GM23338 (cell line): ENCODE measurements at regions not wholly inside any gene's neighbourhood (a gene's known extent, or its start where the extent isn't known, plus 50 kb on each side); places are given as distances from the start of the nearest gene placed in this dataset.

Source experiments
- ATAC-seq: fragments of 200-7000 bp; cut with Tn5 transposase; 3 replicates; pipeline ENCODE4 v1.9.1; 2020
- DNase-seq: peaks from one replicate; pipeline ENCODE4 v3.0.0-alpha.2; 2015; ENCODE audit warnings: low spot score
- H2AFZ ChIP-seq: fragments of 200-600 bp; sonication (generic); 2 replicates; pipeline ENCODE4 v1.8.0; 2016; ENCODE audit warnings: antibody characterized with exemption, mild to moderate bottlenecking, moderate library complexity
- H3F3A ChIP-seq: fragments of 200-600 bp; sonication (generic); replicated peaks from 2 replicates; pipeline ENCODE4 v1.8.0; 2017; ENCODE audit warnings: antibody characterized with exemption, mixed run types, low read depth
- H3K27ac ChIP-seq: fragments of 200-600 bp; sonication (generic); 2 replicates; pipeline ENCODE4 v1.6.1; 2016; ENCODE audit warnings: low read depth
- H3K27me3 ChIP-seq: fragments of 200-600 bp; sonication (generic); 2 replicates; pipeline ENCODE4 v1.8.0; 2016; ENCODE audit warnings: mild to moderate bottlenecking, mixed run types, moderate library complexity; ENCODE audit not compliant: insufficient read depth
- H3K36me3 ChIP-seq: fragments of 200-600 bp; sonication (generic); 2 replicates; pipeline ENCODE4 v1.8.0; 2016; ENCODE audit warnings: mild to moderate bottlenecking; ENCODE audit not compliant: insufficient read depth
- H3K4me1 ChIP-seq: fragments of 200-600 bp; sonication (generic); 2 replicates; pipeline ENCODE4 v1.8.0; 2016; ENCODE audit warnings: mild to moderate bottlenecking, moderate library complexity; ENCODE audit not compliant: insufficient read depth
- H3K4me2 ChIP-seq: fragments of 200-600 bp; sonication (generic); 2 replicates; pipeline ENCODE4 v1.7.1; 2017; ENCODE audit warnings: mixed run types
- H3K4me3 ChIP-seq: fragments of 200-600 bp; sonication (generic); 2 replicates; pipeline ENCODE4 v1.6.1; 2016; ENCODE audit warnings: mixed run types
- H3K79me2 ChIP-seq: fragments of 200-600 bp; sonication (generic); replicated peaks from 2 replicates; pipeline ENCODE4 v1.8.0; 2017; ENCODE audit warnings: mild to moderate bottlenecking; ENCODE audit not compliant: insufficient read depth
- H3K9me2 ChIP-seq: fragments of 200-600 bp; sonication (generic); 2 replicates; pipeline ENCODE4 v1.8.0; 2017; ENCODE audit not compliant: insufficient read depth
- H4K20me1 ChIP-seq: fragments of 200-600 bp; sonication (generic); replicated peaks from 2 replicates; pipeline ENCODE4 v1.8.0; 2017; ENCODE audit warnings: mild to moderate bottlenecking; ENCODE audit not compliant: insufficient read depth
- H3K27ac Mint-ChIP-seq: 2 replicates; pipeline ENCODE4 v1.8.0; 2020; ENCODE audit warnings: inconsistent platforms, mild to moderate bottlenecking, moderate library complexity, mixed read lengths
- H3K27me3 Mint-ChIP-seq: 3 replicates; pipeline ENCODE4 v1.8.0; 2022; ENCODE audit warnings: low read depth, mild to moderate bottlenecking, moderate library complexity, mixed read lengths, inconsistent platforms; ENCODE audit not compliant: insufficient read depth, poor library complexity
- H3K36me3 Mint-ChIP-seq: 3 replicates; pipeline ENCODE4 v1.8.0; 2021; ENCODE audit warnings: low read depth, mild to moderate bottlenecking, inconsistent platforms, moderate library complexity, mixed read lengths
- H3K4me1 Mint-ChIP-seq: 3 replicates; pipeline ENCODE4 v1.8.0; 2020; ENCODE audit warnings: mild to moderate bottlenecking, inconsistent platforms, mixed read lengths
- H3K4me3 Mint-ChIP-seq: 3 replicates; pipeline ENCODE4 v1.8.0; 2021; ENCODE audit warnings: moderate library complexity, mild to moderate bottlenecking, inconsistent platforms, mixed read lengths
- H3K9me3 Mint-ChIP-seq: 3 replicates; pipeline ENCODE4 v1.8.0; 2020; ENCODE audit warnings: moderate library complexity, mild to moderate bottlenecking, inconsistent platforms, mixed read lengths
- CREB1 ChIP-seq: fragments of 250-450 bp; sonication (Bioruptor Pico); IDR thresholded peaks from 2 replicates; pipeline ENCODE4 v1.5.0; 2020; ENCODE audit warnings: low read depth, mild to moderate bottlenecking, moderate library complexity
- EZH2 ChIP-seq: fragments of 200-600 bp; sonication (generic); IDR thresholded peaks from one replicate; pipeline ENCODE4 v1.8.0; 2017; ENCODE audit warnings: antibody characterized with exemption, mild to moderate bottlenecking, low read depth; ENCODE audit not compliant: unreplicated experiment
- EZH2phosphoT487 ChIP-seq: fragments of 200-600 bp; sonication (generic); IDR thresholded peaks from one replicate; pipeline ENCODE4 v1.8.1; 2018; ENCODE audit warnings: antibody characterized with exemption; ENCODE audit not compliant: unreplicated experiment
- JUNB ChIP-seq: IDR thresholded peaks from one replicate; pipeline ENCODE4 v1.6.1; 2016; ENCODE audit warnings: antibody characterized with exemption; ENCODE audit not compliant: unreplicated experiment
- NANOG ChIP-seq: IDR thresholded peaks from 2 replicates; pipeline ENCODE4 v1.6.1; 2016; ENCODE audit warnings: antibody characterized with exemption, borderline replicate concordance
- POLR2AphosphoS5 ChIP-seq: IDR thresholded peaks from 2 replicates; pipeline ENCODE4 v1.6.1; 2016; ENCODE audit warnings: antibody characterized with exemption, low read depth
- STAT1 ChIP-seq: IDR thresholded peaks from one replicate; pipeline ENCODE4 v1.6.1; 2016; ENCODE audit warnings: antibody characterized with exemption; ENCODE audit not compliant: unreplicated experiment
- TF ChIP-seq, protein P1 (sequence below): fragments of 250-450 bp; sonication (Bioruptor Pico); IDR thresholded peaks from 2 replicates; pipeline ENCODE4 v1.5.0; 2020; ENCODE audit warnings: mild to moderate bottlenecking, moderate library complexity

DNA sequence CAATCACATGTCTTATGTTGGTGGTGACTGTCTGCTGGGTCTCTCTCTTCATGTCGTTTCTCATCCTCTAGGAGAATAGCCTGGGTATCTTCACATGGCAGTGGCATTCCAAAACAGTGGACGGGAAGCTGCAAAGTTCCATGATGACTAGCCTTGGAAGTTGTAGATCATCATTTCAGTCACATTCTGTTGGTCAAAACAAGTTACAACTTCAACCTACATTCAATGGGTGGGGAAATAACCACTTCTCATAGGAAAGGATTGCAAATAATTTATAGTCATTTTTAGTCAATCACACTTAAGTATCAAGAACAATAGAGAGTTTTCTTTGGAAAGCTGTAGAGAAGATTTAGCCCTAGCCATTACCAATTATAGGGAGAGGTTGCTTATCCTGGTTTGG is 395.0 kb upstream of the CDH2 start:
- no peak overlapping the region for H3K4me2 ChIP-seq
- no peak overlapping the region for H3K27ac ChIP-seq
- Mint-ChIP-seq H3K27ac (no peak overlapping the region), H3K9me3 (no peaks in the 10 kb centered on the region), H3K27me3 (no peaks in the 10 kb centered on the region), H3K4me3 (no peak overlapping the region), H3K36me3 (no peaks in the 10 kb centered on the region), H3K4me1 (peaks cover 10% of the 10 kb centered on the region)
- H3K27me3 ChIP-seq, result no peaks in the 10 kb centered on the region
- DNase-seq (no peak), ATAC-seq (no peak)
- peak overlapping the region; percentile 45; the same call in 1 of the 2 replicates for H2AFZ ChIP-seq
- no peaks in the 10 kb centered on the region for H3K9me2 ChIP-seq
- H3K4me1 ChIP-seq, result no peaks in the 10 kb centered on the region; the same call in 1 of the 2 replicates
- H4K20me1 ChIP-seq, result no peaks in the 10 kb centered on the region
- no peak overlapping the region for H3K4me3 ChIP-seq
- no peaks in the 10 kb centered on the region for H3K79me2 ChIP-seq
- no peaks in the 10 kb centered on the region for H3F3A ChIP-seq
- H3K36me3 ChIP-seq, result no peaks in the 10 kb centered on the region
- TF ChIP-seq STAT1 (no peak), POLR2AphosphoS5 (no peak), CREB1 (CRISPR knock-in tag) (no peak), JUNB (no peak), NANOG (no peak), EZH2phosphoT487 (no peak)
- TF ChIP-seq, protein P1, sequence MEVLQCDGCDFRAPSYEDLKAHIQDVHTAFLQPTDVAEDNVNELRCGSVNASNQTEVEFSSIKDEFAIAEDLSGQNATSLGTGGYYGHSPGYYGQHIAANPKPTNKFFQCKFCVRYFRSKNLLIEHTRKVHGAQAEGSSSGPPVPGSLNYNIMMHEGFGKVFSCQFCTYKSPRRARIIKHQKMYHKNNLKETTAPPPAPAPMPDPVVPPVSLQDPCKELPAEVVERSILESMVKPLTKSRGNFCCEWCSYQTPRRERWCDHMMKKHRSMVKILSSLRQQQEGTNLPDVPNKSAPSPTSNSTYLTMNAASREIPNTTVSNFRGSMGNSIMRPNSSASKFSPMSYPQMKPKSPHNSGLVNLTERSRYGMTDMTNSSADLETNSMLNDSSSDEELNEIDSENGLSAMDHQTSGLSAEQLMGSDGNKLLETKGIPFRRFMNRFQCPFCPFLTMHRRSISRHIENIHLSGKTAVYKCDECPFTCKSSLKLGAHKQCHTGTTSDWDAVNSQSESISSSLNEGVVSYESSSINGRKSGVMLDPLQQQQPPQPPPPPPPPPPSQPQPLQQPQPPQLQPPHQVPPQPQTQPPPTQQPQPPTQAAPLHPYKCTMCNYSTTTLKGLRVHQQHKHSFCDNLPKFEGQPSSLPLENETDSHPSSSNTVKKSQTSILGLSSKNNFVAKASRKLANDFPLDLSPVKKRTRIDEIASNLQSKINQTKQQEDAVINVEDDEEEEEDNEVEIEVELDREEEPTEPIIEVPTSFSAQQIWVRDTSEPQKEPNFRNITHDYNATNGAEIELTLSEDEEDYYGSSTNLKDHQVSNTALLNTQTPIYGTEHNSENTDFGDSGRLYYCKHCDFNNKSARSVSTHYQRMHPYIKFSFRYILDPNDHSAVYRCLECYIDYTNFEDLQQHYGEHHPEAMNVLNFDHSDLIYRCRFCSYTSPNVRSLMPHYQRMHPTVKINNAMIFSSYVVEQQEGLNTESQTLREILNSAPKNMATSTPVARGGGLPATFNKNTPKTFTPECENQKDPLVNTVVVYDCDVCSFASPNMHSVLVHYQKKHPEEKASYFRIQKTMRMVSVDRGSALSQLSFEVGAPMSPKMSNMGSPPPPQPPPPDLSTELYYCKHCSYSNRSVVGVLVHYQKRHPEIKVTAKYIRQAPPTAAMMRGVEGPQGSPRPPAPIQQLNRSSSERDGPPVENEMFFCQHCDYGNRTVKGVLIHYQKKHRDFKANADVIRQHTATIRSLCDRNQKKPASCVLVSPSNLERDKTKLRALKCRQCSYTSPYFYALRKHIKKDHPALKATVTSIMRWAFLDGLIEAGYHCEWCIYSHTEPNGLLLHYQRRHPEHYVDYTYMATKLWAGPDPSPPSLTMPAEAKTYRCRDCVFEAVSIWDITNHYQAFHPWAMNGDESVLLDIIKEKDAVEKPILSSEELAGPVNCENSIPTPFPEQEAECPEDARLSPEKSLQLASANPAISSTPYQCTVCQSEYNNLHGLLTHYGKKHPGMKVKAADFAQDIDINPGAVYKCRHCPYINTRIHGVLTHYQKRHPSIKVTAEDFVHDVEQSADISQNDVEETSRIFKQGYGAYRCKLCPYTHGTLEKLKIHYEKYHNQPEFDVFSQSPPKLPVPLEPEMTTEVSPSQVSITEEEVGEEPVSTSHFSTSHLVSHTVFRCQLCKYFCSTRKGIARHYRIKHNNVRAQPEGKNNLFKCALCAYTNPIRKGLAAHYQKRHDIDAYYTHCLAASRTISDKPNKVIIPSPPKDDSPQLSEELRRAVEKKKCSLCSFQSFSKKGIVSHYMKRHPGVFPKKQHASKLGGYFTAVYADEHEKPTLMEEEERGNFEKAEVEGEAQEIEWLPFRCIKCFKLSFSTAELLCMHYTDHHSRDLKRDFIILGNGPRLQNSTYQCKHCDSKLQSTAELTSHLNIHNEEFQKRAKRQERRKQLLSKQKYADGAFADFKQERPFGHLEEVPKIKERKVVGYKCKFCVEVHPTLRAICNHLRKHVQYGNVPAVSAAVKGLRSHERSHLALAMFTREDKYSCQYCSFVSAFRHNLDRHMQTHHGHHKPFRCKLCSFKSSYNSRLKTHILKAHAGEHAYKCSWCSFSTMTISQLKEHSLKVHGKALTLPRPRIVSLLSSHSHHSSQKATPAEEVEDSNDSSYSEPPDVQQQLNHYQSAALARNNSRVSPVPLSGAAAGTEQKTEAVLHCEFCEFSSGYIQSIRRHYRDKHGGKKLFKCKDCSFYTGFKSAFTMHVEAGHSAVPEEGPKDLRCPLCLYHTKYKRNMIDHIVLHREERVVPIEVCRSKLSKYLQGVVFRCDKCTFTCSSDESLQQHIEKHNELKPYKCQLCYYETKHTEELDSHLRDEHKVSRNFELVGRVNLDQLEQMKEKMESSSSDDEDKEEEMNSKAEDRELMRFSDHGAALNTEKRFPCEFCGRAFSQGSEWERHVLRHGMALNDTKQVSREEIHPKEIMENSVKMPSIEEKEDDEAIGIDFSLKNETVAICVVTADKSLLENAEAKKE (CRISPR knock-in tag), result no peak

DNA sequence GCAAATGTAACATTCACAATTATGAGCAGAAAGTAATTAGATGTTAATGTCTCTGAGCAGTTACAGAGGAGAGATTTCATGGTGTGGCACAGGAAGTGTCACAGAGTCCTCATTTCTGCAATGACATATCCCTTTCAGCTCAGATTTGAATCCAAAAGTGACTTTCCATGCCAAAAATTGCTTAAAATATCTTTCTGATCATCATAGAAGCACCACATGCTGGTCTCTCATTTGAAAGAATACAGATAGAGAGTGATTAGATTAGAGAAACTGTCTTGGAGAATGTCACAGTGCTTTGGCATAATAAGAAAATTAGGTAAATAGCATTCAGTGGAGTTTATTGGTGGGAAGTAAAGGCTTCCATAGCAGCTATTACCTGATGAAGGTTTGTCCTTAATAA is 383.4 kb upstream of the CDH2 start:
- no peaks in the 10 kb centered on the region for H3K36me3 Mint-ChIP-seq
- no peaks in the 10 kb centered on the region for H3K4me1 ChIP-seq
- no peaks in the 10 kb centered on the region for H4K20me1 ChIP-seq
- no peak overlapping the region for H3K4me3 Mint-ChIP-seq
- no peaks in the 10 kb centered on the region for H3K9me3 Mint-ChIP-seq
- H3K79me2 ChIP-seq, result no peaks in the 10 kb centered on the region
- no peak for ATAC-seq
- no peaks in the 10 kb centered on the region for H3K27me3 ChIP-seq
- H3K4me1 Mint-ChIP-seq, result no peaks in the 10 kb centered on the region
- no peak for DNase-seq
- H2AFZ ChIP-seq, result peak overlapping the region; percentile 43; the same call in 1 of the 2 replicates
- no peak overlapping the region for H3K27ac Mint-ChIP-seq
- H3K9me2 ChIP-seq, result 0 out of 2 replicates have a peak, but pooled peaks cover 5% of the 10 kb centered on the region
- no peak overlapping the region for H3K4me3 ChIP-seq
- no peaks in the 10 kb centered on the region for H3F3A ChIP-seq
- H3K27ac ChIP-seq, result no peak overlapping the region
- no peak overlapping the region for H3K4me2 ChIP-seq
- H3K36me3 ChIP-seq, result no peaks in the 10 kb centered on the region
- H3K27me3 Mint-ChIP-seq, result no peaks in the 10 kb centered on the region
- TF ChIP-seq, protein P1 (CRISPR knock-in tag), result no peak
- TF ChIP-seq EZH2, result no peak
- TF ChIP-seq EZH2phosphoT487, result no peak
